Activated naive CD8-positive, alpha-beta T cell (primary cell): ENCODE measurements at regions not wholly inside any gene's neighbourhood (a gene's known extent, or its start where the extent isn't known, plus 50 kb on each side); places are given as distances from the start of the nearest gene placed in this dataset.

ENCODE experiments used
- H3K27ac Mint-ChIP-seq: one replicate; pipeline ENCODE4 v1.8.0; 2021; ENCODE audit warnings: mixed read lengths
- H3K27me3 Mint-ChIP-seq: one replicate; pipeline ENCODE4 v1.8.0; 2021; ENCODE audit warnings: mixed read lengths
- H3K36me3 Mint-ChIP-seq: one replicate; pipeline ENCODE4 v1.8.0; 2021; ENCODE audit warnings: mixed read lengths
- H3K4me1 Mint-ChIP-seq: one replicate; pipeline ENCODE4 v1.8.0; 2021; ENCODE audit warnings: low read depth, mixed read lengths
- H3K4me3 Mint-ChIP-seq: one replicate; pipeline ENCODE4 v1.8.0; 2021; ENCODE audit warnings: mild to moderate bottlenecking, mixed read lengths
- H3K9me3 Mint-ChIP-seq: one replicate; pipeline ENCODE4 v1.8.0; 2021; ENCODE audit warnings: low read depth, mixed read lengths

DNA sequence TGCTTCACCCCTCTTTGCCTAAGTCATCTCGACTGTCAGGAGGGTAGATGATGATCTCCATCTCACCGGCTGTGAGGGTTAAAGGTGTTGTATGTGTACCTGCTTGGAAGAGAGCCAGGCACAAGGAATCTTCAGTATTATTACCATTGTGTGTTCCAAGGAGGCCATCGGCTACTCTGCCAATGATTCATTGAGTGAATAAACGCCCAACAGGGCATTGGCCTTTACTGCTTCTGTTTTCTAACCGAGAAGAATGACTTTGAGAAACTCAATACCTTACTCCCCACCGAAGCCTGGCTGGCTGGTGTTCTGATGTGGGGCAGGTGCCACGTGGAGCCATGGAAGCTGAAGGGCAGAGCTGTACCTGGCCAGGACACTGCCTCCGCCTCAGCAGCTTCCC is 228.8 kb downstream of the SNX18 start:
- no peaks in the 10 kb centered on the region for H3K27me3 Mint-ChIP-seq
- H3K4me1 Mint-ChIP-seq, result peaks cover 19% of the 10 kb centered on the region
- H3K4me3 Mint-ChIP-seq, result no peak overlapping the region
- H3K36me3 Mint-ChIP-seq, result no peaks in the 10 kb centered on the region
- no peaks in the 10 kb centered on the region for H3K9me3 Mint-ChIP-seq
- no peak overlapping the region for H3K27ac Mint-ChIP-seq

DNA sequence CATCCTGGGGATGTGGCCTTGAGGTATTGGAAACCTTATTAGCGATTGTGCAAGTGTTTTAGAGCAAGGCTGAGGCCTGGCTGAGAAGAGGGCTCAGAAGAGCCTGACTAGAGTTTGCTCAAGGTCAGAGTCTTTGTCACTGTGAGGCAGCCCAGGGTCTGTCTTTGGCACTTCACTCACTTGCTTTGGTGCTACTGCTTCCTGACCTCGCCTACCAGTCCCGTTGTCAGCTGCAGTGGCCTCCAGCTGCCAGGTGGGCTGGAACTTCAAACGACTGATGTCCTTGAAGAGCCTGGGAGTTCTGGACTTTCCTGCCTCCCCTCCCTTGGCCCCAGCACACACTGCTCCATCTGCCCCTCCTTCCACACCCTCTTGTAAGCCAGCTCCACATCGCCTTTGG is 228.0 kb downstream of the SNX18 start:
- H3K4me1 Mint-ChIP-seq, result peaks cover 19% of the 10 kb centered on the region
- no peaks in the 10 kb centered on the region for H3K27me3 Mint-ChIP-seq
- no peaks in the 10 kb centered on the region for H3K36me3 Mint-ChIP-seq
- no peak overlapping the region for H3K4me3 Mint-ChIP-seq
- H3K27ac Mint-ChIP-seq, result no peak overlapping the region
- H3K9me3 Mint-ChIP-seq, result no peaks in the 10 kb centered on the region

DNA sequence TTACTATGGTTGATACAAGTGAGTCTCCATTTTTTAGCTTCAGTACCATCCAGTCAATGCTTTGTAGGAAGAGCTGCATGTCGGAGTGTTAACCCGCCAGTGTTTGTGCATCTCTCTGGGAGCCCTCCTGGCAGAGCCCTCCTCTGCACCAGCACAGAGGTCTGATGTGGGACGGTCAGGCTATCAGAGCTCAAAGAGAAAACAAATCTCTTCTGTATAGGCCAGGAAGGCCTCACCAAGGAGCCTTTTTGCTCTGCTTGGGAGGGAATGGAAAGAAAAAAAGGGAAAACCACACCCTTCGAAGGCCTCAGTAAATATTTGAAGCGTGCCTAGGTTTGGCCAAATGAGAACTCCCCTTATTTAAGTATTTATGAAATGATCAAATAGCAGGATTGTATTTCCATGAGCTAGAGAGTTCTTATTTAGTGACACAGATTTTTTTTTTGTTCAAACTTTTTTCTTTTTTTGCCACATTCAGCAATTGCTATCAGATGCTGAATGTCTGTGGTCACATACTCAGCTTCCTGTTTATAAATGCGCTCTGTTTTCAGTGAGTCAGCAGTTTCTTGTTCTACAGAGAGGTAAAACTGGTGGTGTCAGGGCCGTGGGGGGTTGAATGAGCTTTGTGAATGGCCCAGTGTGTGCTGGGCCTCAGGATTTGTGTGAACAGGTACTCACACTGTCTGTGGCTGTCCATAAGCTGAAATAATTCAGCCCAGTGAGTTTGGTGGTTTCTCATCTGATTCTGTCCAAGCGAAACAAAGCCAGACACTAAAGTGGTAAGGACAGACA is 226.6 kb downstream of the SNX18 start:
- Mint-ChIP-seq H3K9me3 (no peaks in the 10 kb centered on the region), H3K4me3 (peak overlapping the region; percentile 21), H3K36me3 (no peaks in the 10 kb centered on the region), H3K27ac (peak overlapping the region; percentile 51), H3K4me1 (peaks cover 19% of the 10 kb centered on the region), H3K27me3 (no peaks in the 10 kb centered on the region)

DNA sequence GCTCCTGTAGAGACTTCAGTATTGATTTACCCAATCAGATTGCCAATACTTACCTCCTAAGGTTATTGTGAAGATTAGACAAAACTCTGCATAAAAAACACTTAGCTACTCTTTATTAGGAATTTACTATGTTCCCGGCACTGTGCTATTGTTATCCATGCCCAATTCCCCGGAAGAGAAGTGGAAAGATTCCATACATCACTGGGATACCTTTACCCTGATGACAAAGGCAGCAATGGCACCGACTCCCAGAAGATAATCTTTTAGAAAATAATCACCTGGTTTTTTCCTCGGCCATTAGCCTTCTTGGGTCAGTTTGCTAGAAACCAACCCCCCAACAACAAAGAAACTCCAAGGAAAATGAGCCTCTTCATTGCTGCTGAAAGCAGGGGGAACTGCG is 226.0 kb downstream of the SNX18 start:
- peaks cover 21% of the 10 kb centered on the region for H3K4me1 Mint-ChIP-seq
- H3K27me3 Mint-ChIP-seq, result no peaks in the 10 kb centered on the region
- H3K36me3 Mint-ChIP-seq, result no peaks in the 10 kb centered on the region
- H3K27ac Mint-ChIP-seq, result no peak overlapping the region
- no peaks in the 10 kb centered on the region for H3K9me3 Mint-ChIP-seq
- H3K4me3 Mint-ChIP-seq, result no peak overlapping the region

DNA sequence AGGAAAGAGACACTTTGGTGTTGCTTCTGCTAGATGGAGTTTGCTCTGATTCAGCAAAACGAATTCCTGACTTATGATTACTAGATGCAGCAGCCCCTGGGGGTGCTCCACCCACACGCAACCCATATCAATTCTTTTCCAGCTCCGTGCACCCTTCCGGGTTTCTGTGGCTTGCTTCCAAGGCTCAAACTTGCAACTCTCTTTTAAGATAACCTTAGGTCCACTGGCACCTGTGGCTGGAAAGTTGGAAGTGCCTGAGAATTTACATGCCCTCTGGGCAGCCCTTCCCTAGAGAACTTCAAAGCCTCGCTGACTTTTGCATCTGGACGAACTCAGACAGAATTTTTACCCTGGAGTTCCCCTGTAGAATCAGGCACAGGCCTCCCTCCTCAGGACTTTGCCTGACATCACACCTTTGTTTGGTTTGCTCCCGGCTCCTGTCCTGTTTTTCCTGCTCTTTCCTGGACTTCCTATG is 224.9 kb downstream of the SNX18 start:
- Mint-ChIP-seq H3K4me3 (no peak overlapping the region), H3K27me3 (no peaks in the 10 kb centered on the region), H3K4me1 (peaks cover 24% of the 10 kb centered on the region), H3K27ac (no peak overlapping the region), H3K9me3 (no peaks in the 10 kb centered on the region), H3K36me3 (no peaks in the 10 kb centered on the region)

DNA sequence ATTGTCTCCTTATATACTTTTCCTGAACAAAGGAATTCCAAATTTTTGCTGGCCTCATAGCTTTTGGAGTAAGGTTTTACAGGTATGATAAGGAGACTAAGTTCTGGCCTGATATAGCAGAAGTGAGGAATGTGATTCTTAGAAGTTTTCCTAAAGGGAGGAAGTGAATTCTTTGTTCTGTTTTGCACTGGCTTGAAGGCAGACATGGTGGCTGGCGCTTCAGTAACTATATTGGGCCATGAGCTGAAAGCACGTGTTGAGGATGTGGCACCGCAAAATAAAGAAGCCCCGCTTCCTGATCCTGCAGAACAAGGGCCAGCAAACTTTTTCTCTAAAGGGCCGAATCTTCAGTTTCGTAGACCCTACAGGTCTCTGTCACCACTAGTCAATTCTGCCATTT is 224.2 kb downstream of the SNX18 start:
- Mint-ChIP-seq H3K4me3 (no peak overlapping the region), H3K4me1 (peaks cover 24% of the 10 kb centered on the region), H3K27ac (no peak overlapping the region), H3K36me3 (no peaks in the 10 kb centered on the region), H3K27me3 (no peaks in the 10 kb centered on the region), H3K9me3 (no peaks in the 10 kb centered on the region)

DNA sequence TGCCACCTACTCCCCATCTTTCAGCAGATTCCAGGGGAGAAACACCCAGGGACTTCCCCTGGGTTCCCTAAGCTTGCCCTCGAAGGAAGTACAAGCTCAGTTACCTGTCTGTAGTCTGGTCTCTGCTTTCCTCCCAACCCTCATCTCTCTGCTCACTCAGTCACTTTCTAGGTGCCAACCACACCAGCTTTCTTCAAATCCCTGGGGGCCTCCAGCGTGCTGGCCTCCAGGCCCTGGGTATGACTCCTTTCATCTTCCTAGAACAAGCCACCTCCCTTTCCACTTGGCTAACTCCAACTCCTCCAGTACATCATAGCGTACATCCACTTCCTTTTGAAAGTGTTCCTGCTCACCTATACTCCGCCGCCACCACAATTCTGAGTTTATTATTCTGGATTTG is 222.6 kb downstream of the SNX18 start:
- peaks cover 20% of the 10 kb centered on the region for H3K4me1 Mint-ChIP-seq
- H3K9me3 Mint-ChIP-seq, result no peaks in the 10 kb centered on the region
- no peak overlapping the region for H3K4me3 Mint-ChIP-seq
- H3K27ac Mint-ChIP-seq, result no peak overlapping the region
- peaks cover 2% of the 10 kb centered on the region for H3K27me3 Mint-ChIP-seq
- H3K36me3 Mint-ChIP-seq, result no peaks in the 10 kb centered on the region

DNA sequence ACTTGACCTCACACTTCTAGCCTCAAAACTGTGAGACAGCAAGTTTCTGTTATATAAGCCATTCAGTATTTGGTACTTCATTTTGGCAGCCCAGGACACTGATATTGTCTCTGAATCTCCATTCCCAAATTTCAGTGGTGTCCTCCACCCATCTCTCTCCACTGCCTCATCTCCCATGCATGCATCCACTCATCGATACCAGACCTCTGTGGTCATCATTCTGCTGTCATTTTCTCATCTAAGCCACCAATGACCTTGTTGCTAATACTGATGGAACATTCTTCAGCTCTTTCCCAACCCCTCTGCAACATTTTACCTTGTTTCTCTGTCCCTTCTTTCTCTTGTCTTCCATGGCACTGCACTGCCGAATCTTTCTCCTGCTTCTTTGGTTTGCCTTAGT is 221.8 kb downstream of the SNX18 start:
- Mint-ChIP-seq H3K27me3 (peaks cover 2% of the 10 kb centered on the region), H3K27ac (no peak overlapping the region), H3K4me3 (no peak overlapping the region), H3K36me3 (no peaks in the 10 kb centered on the region), H3K4me1 (peaks cover 15% of the 10 kb centered on the region), H3K9me3 (no peaks in the 10 kb centered on the region)

DNA sequence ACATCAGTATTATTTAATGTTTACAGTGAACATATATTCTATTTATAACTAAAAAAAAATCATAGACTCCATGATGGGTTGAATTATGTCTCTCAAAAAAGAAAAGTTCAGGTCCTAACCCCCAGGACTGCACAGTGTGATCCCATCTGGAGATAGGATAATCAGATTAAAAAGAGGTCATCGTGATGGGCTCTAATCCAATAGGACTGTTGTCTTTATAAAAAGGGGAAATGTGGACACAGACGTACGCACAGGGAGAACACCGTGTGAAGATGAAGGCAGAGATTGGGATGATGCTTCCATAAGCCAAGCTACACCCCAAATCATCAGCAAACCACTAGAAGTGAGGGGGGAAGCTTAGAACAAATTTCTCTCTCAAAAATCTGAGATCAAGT is 221.4 kb downstream of the SNX18 start:
- no peak overlapping the region for H3K4me3 Mint-ChIP-seq

DNA sequence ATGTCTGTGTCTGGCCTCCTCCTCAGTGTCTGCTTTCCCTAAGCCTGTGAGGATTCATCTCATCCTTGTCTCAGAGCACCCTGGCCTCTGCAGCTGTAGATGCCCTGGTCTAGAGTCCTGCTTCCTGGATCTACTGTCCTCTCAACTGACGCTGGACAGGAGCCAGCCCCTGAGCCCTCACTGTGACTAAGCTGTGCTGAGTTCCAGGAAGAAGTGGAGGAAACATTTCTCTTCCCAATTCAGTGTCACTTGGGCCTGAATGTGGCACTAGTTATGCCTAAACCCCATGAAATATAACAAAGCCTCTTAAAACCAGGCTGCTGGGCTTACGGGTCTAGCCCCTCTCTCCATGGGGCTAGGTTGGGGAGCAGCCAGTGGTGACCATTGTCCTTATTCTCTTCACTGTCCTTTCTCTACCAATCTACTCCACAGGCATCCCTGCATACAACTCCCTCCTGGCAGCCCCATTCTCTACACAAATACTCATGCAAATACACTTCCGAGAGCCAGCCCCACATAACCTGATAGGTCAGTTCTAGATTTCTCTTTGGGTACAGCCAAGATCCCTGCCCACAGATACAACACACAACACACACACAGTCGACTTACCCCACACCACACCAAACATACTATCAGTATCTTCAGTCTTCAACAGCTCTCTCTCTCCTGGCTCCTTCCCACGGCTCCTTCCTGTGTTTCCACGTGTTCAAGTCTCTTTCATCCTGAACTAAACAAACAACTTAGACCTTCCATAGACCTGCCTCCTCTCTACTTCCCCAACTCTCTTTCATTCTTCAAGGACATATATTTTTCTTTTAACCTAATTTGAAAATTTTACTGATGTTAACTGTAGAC is 220.8 kb downstream of the SNX18 start:
- Mint-ChIP-seq H3K4me1 (peaks cover 5% of the 10 kb centered on the region), H3K9me3 (no peaks in the 10 kb centered on the region), H3K27ac (no peak overlapping the region), H3K27me3 (peaks cover 2% of the 10 kb centered on the region), H3K4me3 (no peak overlapping the region), H3K36me3 (no peaks in the 10 kb centered on the region)

More for the DNA sequence above, 221.4 kb downstream of the SNX18 start:
- Mint-ChIP-seq H3K27me3 (peaks cover 2% of the 10 kb centered on the region), H3K36me3 (no peaks in the 10 kb centered on the region), H3K27ac (no peak overlapping the region), H3K4me1 (peaks cover 11% of the 10 kb centered on the region), H3K9me3 (no peaks in the 10 kb centered on the region)

DNA sequence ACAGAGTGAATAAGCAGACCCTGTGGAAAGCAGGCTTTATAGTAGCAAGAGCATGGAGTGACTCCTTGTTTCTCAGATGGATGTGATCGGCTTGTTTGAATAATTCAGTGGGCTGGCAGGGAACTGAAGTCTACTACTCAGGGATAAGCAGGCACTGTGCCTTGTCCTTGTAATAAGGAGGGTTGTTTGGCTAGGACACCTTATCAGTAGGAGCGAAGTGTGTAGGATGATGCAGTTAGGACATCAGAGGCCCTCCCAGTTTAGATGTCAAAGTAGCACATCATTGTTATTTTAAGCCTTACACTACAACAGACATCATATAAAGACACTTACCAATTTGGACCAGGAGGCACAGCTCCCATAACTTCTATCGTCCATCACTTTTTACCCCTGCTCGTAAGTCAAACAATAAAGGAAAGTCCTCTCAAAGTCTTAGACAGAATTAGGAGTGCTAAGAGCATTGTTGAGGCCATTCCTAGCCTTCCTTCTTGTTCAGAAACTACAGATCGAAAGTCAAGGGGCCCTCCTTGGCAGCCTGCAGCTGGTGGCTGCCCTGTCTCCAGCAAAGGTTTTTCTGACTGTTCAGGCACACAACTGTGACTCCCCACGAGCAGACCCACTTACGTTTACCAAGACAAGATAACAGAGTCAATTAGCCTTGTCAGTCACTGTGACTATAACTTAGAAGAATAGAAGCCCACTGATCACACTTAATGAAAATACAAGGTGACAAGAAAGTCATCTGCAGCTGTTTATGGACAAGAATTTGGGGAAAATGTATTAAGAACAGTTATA is 218.6 kb downstream of the SNX18 start:
- Mint-ChIP-seq H3K27me3 (peaks cover 2% of the 10 kb centered on the region), H3K9me3 (no peaks in the 10 kb centered on the region), H3K4me1 (peaks cover 5% of the 10 kb centered on the region), H3K36me3 (no peaks in the 10 kb centered on the region), H3K27ac (no peak overlapping the region), H3K4me3 (no peak overlapping the region)

DNA sequence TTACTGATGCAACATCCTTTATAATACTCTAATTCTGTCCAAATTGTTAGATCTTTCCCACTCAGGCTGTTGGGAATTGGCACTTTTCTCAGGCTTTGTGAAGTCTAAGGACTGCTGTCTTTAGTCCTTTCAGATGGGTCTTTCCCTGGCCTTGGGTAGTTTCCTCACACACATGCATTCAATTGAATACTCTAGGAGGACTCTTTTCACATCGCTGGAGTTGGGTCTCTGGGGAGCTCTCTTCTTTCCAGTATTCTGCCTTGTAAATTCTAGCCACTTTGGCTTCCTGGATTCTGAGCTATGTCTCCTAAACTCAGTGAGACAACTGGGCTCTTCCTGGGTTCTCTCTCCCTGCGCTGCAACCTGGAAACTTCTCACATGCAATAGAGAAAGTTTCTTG is 215.5 kb downstream of the SNX18 start:
- H3K9me3 Mint-ChIP-seq, result no peaks in the 10 kb centered on the region
- peaks cover 2% of the 10 kb centered on the region for H3K27me3 Mint-ChIP-seq
- no peaks in the 10 kb centered on the region for H3K36me3 Mint-ChIP-seq
- H3K4me1 Mint-ChIP-seq, result no peaks in the 10 kb centered on the region
- H3K27ac Mint-ChIP-seq, result no peak overlapping the region
- no peak overlapping the region for H3K4me3 Mint-ChIP-seq

DNA sequence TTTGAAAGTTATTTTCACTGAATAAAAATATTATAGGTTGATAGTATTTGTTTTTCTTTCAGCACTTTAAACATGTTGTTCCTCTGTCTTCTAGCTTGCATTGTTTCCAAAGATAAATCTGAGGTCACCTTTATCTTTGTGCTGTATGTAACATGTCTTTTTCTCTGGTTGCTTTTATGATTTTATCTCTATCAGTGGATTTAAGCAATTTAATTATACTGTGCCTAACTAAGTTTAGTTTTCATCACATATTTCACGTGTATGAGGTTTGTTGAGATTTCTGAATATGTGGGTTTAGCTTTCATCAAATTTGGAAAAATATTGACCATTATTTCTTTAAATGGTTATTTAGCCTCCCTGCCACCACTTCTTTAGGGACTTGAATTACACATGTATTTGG is 214.5 kb downstream of the SNX18 start:
- H3K4me1 Mint-ChIP-seq, result no peaks in the 10 kb centered on the region
- peaks cover 2% of the 10 kb centered on the region for H3K27me3 Mint-ChIP-seq
- no peak overlapping the region for H3K4me3 Mint-ChIP-seq

DNA sequence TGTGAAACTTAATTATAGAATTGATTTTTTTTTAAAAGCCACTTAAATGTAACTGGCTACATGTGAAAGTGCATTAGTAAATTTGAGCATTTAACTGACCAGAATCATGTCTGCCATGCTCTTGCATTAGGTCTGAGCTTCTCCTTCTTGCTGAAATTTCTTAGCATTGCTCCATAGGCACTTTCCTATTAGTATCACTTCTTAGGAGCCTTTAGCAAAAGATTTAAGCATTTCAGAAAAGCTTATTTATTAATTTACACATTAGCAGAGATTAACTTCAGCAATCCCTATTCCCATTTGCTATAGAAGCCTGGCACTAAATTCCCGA is 211.0 kb downstream of the SNX18 start:
- no peak overlapping the region for H3K27ac Mint-ChIP-seq
- H3K27me3 Mint-ChIP-seq, result no peaks in the 10 kb centered on the region
- H3K36me3 Mint-ChIP-seq, result no peaks in the 10 kb centered on the region
- no peak overlapping the region for H3K4me3 Mint-ChIP-seq
- H3K4me1 Mint-ChIP-seq, result no peaks in the 10 kb centered on the region
- H3K9me3 Mint-ChIP-seq, result no peaks in the 10 kb centered on the region

More for the DNA sequence above, 214.5 kb downstream of the SNX18 start:
- no peaks in the 10 kb centered on the region for H3K9me3 Mint-ChIP-seq
- H3K36me3 Mint-ChIP-seq, result no peaks in the 10 kb centered on the region
- no peak overlapping the region for H3K27ac Mint-ChIP-seq
